ENCODE measurements at regions not wholly inside any gene's neighbourhood (a gene's known extent, or its start where the extent isn't known, plus 50 kb on each side); places are given as distances from the start of the nearest gene placed in this dataset.

GRCh38 chr5:3684771-3685354 is 89.2 kb downstream of the IRX1 start:
- Histone ChIP-seq H3K4me3 (ENCODE audit: low read length) (no peak overlapping the region), H3K27ac (ENCODE audit: low read length) (no peak overlapping the region), H3K9ac (ENCODE audit: low read depth, low read length) (no peak overlapping the region), H3K4me1 (ENCODE audit: insufficient read depth, low read length) (no peaks in the 10 kb centered on the region; the same call in 1 of the 2 replicates), H3K27me3 (ENCODE audit: insufficient read depth, low read length) (no peaks in the 10 kb centered on the region), H3K9me3 (ENCODE audit: insufficient read depth, low read depth, low read length) (no peaks in the 10 kb centered on the region), H3K36me3 (ENCODE audit: insufficient read depth, low read depth, low read length) (no peaks in the 10 kb centered on the region)

GRCh38 chr5:3694819-3695218 is 99.2 kb downstream of the IRX1 start:
- Histone ChIP-seq H3K27me3 (ENCODE audit: insufficient read depth, low read length) (no peaks in the 10 kb centered on the region), H3K4me1 (ENCODE audit: insufficient read depth, low read length) (peaks cover 2% of the 10 kb centered on the region; the same call in 1 of the 2 replicates), H3K4me3 (ENCODE audit: low read length) (no peak overlapping the region), H3K9ac (ENCODE audit: low read depth, low read length) (no peak overlapping the region), H3K36me3 (ENCODE audit: insufficient read depth, low read depth, low read length) (no peaks in the 10 kb centered on the region), H3K27ac (ENCODE audit: low read length) (no peak overlapping the region), H3K9me3 (ENCODE audit: insufficient read depth, low read depth, low read length) (peaks cover 5% of the 10 kb centered on the region; the same call in 1 of the 2 replicates)

- no peak overlapping the region for H3K9ac ChIP-seq (ENCODE audit: low read depth, low read length)
- peaks cover 2% of the 10 kb centered on the region; the same call in 1 of the 2 replicates for H3K4me1 ChIP-seq (ENCODE audit: insufficient read depth, low read length)
- H3K36me3 ChIP-seq (ENCODE audit: insufficient read depth, low read depth, low read length) = no peaks in the 10 kb centered on the region
- H3K27me3 ChIP-seq (ENCODE audit: insufficient read depth, low read length) = no peaks in the 10 kb centered on the region
- H3K27ac ChIP-seq (ENCODE audit: low read length) = no peak overlapping the region
- peaks cover 5% of the 10 kb centered on the region; the same call in 1 of the 2 replicates for H3K9me3 ChIP-seq (ENCODE audit: insufficient read depth, low read depth, low read length)
- H3K4me3 ChIP-seq (ENCODE audit: low read length) = no peak overlapping the region
Observed at GRCh38 chr5:3695818-3696217, 100.2 kb downstream of the IRX1 start.

- Histone ChIP-seq H3K9me3 (ENCODE audit: insufficient read depth, low read depth, low read length) (peaks cover 5% of the 10 kb centered on the region; the same call in 1 of the 2 replicates), H3K4me3 (ENCODE audit: low read length) (no peak overlapping the region), H3K4me1 (ENCODE audit: insufficient read depth, low read length) (peaks cover 7% of the 10 kb centered on the region; the same call in 1 of the 2 replicates), H3K9ac (ENCODE audit: low read depth, low read length) (no peak overlapping the region), H3K27me3 (ENCODE audit: insufficient read depth, low read length) (no peaks in the 10 kb centered on the region), H3K36me3 (ENCODE audit: insufficient read depth, low read depth, low read length) (no peaks in the 10 kb centered on the region), H3K27ac (ENCODE audit: low read length) (no peak overlapping the region)
Observed at GRCh38 chr5:3698412-3698811, 102.8 kb downstream of the IRX1 start.

GRCh38 chr5:3701694-3702093 is 106.1 kb downstream of the IRX1 start:
- H3K9ac ChIP-seq (ENCODE audit: low read depth, low read length) = no peak overlapping the region
- H3K27ac ChIP-seq (ENCODE audit: low read length) = no peak overlapping the region
- H3K27me3 ChIP-seq (ENCODE audit: insufficient read depth, low read length) = no peaks in the 10 kb centered on the region
- peaks cover 5% of the 10 kb centered on the region; the same call in 1 of the 2 replicates for H3K4me1 ChIP-seq (ENCODE audit: insufficient read depth, low read length)
- no peaks in the 10 kb centered on the region for H3K36me3 ChIP-seq (ENCODE audit: insufficient read depth, low read depth, low read length)
- H3K4me3 ChIP-seq (ENCODE audit: low read length) = no peak overlapping the region
- H3K9me3 ChIP-seq (ENCODE audit: insufficient read depth, low read depth, low read length) = 0 out of 2 replicates have a peak, but pooled peaks cover under 1% of the 10 kb centered on the region

GRCh38 chr5:3704661-3705060 is 109.0 kb downstream of the IRX1 start:
- Histone ChIP-seq H3K36me3 (ENCODE audit: insufficient read depth, low read depth, low read length) (no peaks in the 10 kb centered on the region), H3K27me3 (ENCODE audit: insufficient read depth, low read length) (no peaks in the 10 kb centered on the region), H3K9me3 (ENCODE audit: insufficient read depth, low read depth, low read length) (no peaks in the 10 kb centered on the region), H3K4me3 (ENCODE audit: low read length) (no peak overlapping the region), H3K4me1 (ENCODE audit: insufficient read depth, low read length) (peaks cover 13% of the 10 kb centered on the region; the same call in 1 of the 2 replicates), H3K9ac (ENCODE audit: low read depth, low read length) (no peak overlapping the region), H3K27ac (ENCODE audit: low read length) (no peak overlapping the region)

- H3K4me1 ChIP-seq (ENCODE audit: insufficient read depth, low read length) = peaks cover 15% of the 10 kb centered on the region
- peak overlapping the region; percentile 21 for H3K27ac ChIP-seq (ENCODE audit: low read length)
- H3K9me3 ChIP-seq (ENCODE audit: insufficient read depth, low read depth, low read length) = no peaks in the 10 kb centered on the region
- no peaks in the 10 kb centered on the region for H3K36me3 ChIP-seq (ENCODE audit: insufficient read depth, low read depth, low read length)
- peak overlapping the region; percentile 42 for H3K4me3 ChIP-seq (ENCODE audit: low read length)
- H3K9ac ChIP-seq (ENCODE audit: low read depth, low read length) = peak overlapping the region; percentile 23; the same call in 1 of the 2 replicates
- no peaks in the 10 kb centered on the region for H3K27me3 ChIP-seq (ENCODE audit: insufficient read depth, low read length)
Observed at GRCh38 chr5:3709068-3709716, 113.6 kb downstream of the IRX1 start.

GRCh38 chr5:3709717-3710348 is 114.2 kb downstream of the IRX1 start:
- Histone ChIP-seq H3K36me3 (ENCODE audit: insufficient read depth, low read depth, low read length) (no peaks in the 10 kb centered on the region), H3K4me1 (ENCODE audit: insufficient read depth, low read length) (peaks cover 15% of the 10 kb centered on the region), H3K27ac (ENCODE audit: low read length) (no peak overlapping the region), H3K9me3 (ENCODE audit: insufficient read depth, low read depth, low read length) (no peaks in the 10 kb centered on the region), H3K4me3 (ENCODE audit: low read length) (peak overlapping the region; percentile 42), H3K27me3 (ENCODE audit: insufficient read depth, low read length) (no peaks in the 10 kb centered on the region), H3K9ac (ENCODE audit: low read depth, low read length) (peak overlapping the region; percentile 23; the same call in 1 of the 2 replicates)

GRCh38 chr5:3715062-3715461 is 119.4 kb downstream of the IRX1 start:
- Histone ChIP-seq H3K9me3 (ENCODE audit: insufficient read depth, low read depth, low read length) (no peaks in the 10 kb centered on the region), H3K4me1 (ENCODE audit: insufficient read depth, low read length) (peaks cover 3% of the 10 kb centered on the region), H3K9ac (ENCODE audit: low read depth, low read length) (no peak overlapping the region), H3K4me3 (ENCODE audit: low read length) (no peak overlapping the region), H3K27me3 (ENCODE audit: insufficient read depth, low read length) (no peaks in the 10 kb centered on the region), H3K27ac (ENCODE audit: low read length) (no peak overlapping the region), H3K36me3 (ENCODE audit: insufficient read depth, low read depth, low read length) (no peaks in the 10 kb centered on the region)

GRCh38 chr5:3729631-3730030 is 134.0 kb downstream of the IRX1 start:
- Histone ChIP-seq H3K9ac (ENCODE audit: low read depth, low read length) (no peak overlapping the region), H3K4me1 (ENCODE audit: insufficient read depth, low read length) (no peaks in the 10 kb centered on the region), H3K27me3 (ENCODE audit: insufficient read depth, low read length) (no peaks in the 10 kb centered on the region), H3K27ac (ENCODE audit: low read length) (no peak overlapping the region), H3K9me3 (ENCODE audit: insufficient read depth, low read depth, low read length) (no peaks in the 10 kb centered on the region), H3K4me3 (ENCODE audit: low read length) (no peak overlapping the region), H3K36me3 (ENCODE audit: insufficient read depth, low read depth, low read length) (no peaks in the 10 kb centered on the region)

- Histone ChIP-seq H3K36me3 (ENCODE audit: insufficient read depth, low read depth, low read length) (no peaks in the 10 kb centered on the region), H3K9me3 (ENCODE audit: insufficient read depth, low read depth, low read length) (no peaks in the 10 kb centered on the region), H3K4me3 (ENCODE audit: low read length) (no peak overlapping the region), H3K9ac (ENCODE audit: low read depth, low read length) (no peak overlapping the region), H3K27me3 (ENCODE audit: insufficient read depth, low read length) (no peaks in the 10 kb centered on the region), H3K27ac (ENCODE audit: low read length) (no peak overlapping the region), H3K4me1 (ENCODE audit: insufficient read depth, low read length) (no peaks in the 10 kb centered on the region)
Observed at GRCh38 chr5:3734632-3735031, 139.0 kb downstream of the IRX1 start.

- H3K4me3 ChIP-seq (ENCODE audit: low read length) = no peak overlapping the region
- H3K4me1 ChIP-seq (ENCODE audit: insufficient read depth, low read length) = no peaks in the 10 kb centered on the region
- no peaks in the 10 kb centered on the region for H3K9me3 ChIP-seq (ENCODE audit: insufficient read depth, low read depth, low read length)
- no peaks in the 10 kb centered on the region for H3K27me3 ChIP-seq (ENCODE audit: insufficient read depth, low read length)
- no peak overlapping the region for H3K27ac ChIP-seq (ENCODE audit: low read length)
- H3K9ac ChIP-seq (ENCODE audit: low read depth, low read length) = no peak overlapping the region
- no peaks in the 10 kb centered on the region for H3K36me3 ChIP-seq (ENCODE audit: insufficient read depth, low read depth, low read length)
Observed at GRCh38 chr5:3736466-3736865, 140.8 kb downstream of the IRX1 start.

All from iPS-20b (cell line).